Urinary bladder (tissue), 3 donors: ENCODE measurements at regions not wholly inside any gene's neighbourhood (a gene's known extent, or its start where the extent isn't known, plus 50 kb on each side); places are given as distances from the start of the nearest gene placed in this dataset.

Experiments used
- DNase-seq: peaks from one replicate; pipeline ENCODE4 v3.0.0-alpha.2; 2015; ENCODE audit errors: extremely low spot score
- H3K27ac ChIP-seq: one replicate; pipeline ENCODE4 v1.5.1; 2013; ENCODE audit warnings: low read depth, mild to moderate bottlenecking, moderate library complexity
- H3K36me3 ChIP-seq: one replicate; pipeline ENCODE4 v1.6.1; 2013; ENCODE audit warnings: mild to moderate bottlenecking, moderate library complexity; ENCODE audit not compliant: insufficient read depth
- H3K4me1 ChIP-seq: one replicate; pipeline ENCODE4 v1.6.1; 2013; ENCODE audit warnings: mild to moderate bottlenecking, moderate library complexity; ENCODE audit not compliant: insufficient read depth
- H3K4me3 ChIP-seq: one replicate; pipeline ENCODE4 v1.5.1; 2013; ENCODE audit warnings: low read depth, low read length
- WGBS: extraction: QIAGEN DNeasy Blood & Tissue Kit; methylation state at CpG from one replicate; pipeline ENCODE4 v1.1.7; 2013; 5-methylcytosine and 5-hydroxymethylcytosine counted together
- donor health status: healthy with polysubstance abuse.
- donor health status: healthy.

GRCh38 chr13:85655040-85655439, 144.2 kb downstream of the SLITRK6 start:
- Histone ChIP-seq H3K4me1 (no peaks in the 10 kb centered on the region), H3K27ac (no peak overlapping the region), H3K4me3 (no peak overlapping the region), H3K36me3 (no peaks in the 10 kb centered on the region)
- no peak for DNase-seq
- WGBS = 80% methylated on average over 1 of the region's 1 CpG

GRCh38 chr13:85654227-85654626, 145.0 kb downstream of the SLITRK6 start:
- Histone ChIP-seq H3K36me3 (no peaks in the 10 kb centered on the region), H3K4me3 (no peak overlapping the region), H3K27ac (no peak overlapping the region), H3K4me1 (no peaks in the 10 kb centered on the region)
- no peak for DNase-seq
- 22% methylated on average over 2 of the region's 2 CpGs for WGBS

- DNase-seq = no peak
- H3K36me3 ChIP-seq = no peaks in the 10 kb centered on the region
- H3K27ac ChIP-seq = no peak overlapping the region
- H3K4me1 ChIP-seq = no peaks in the 10 kb centered on the region
- H3K4me3 ChIP-seq = no peak overlapping the region
- 92% methylated on average over 3 of the region's 3 CpGs for WGBS
Measured at GRCh38 chr13:85653681-85654080, 145.5 kb downstream of the SLITRK6 start.

- 59% methylated on average over 1 of the region's 1 CpG for WGBS
- Histone ChIP-seq H3K4me3 (no peak overlapping the region), H3K36me3 (no peaks in the 10 kb centered on the region), H3K4me1 (no peaks in the 10 kb centered on the region), H3K27ac (no peak overlapping the region)
- no peak for DNase-seq
Measured at GRCh38 chr13:85652491-85652890, 146.7 kb downstream of the SLITRK6 start.

GRCh38 chr13:85651440-85651839, 147.8 kb downstream of the SLITRK6 start:
- 91% methylated on average over 4 of the region's 4 CpGs for WGBS

GRCh38 chr13:85650613-85651012, 148.6 kb downstream of the SLITRK6 start:
- no peak for DNase-seq
- WGBS = over 99% methylated on average over 2 of the region's 2 CpGs
- Histone ChIP-seq H3K36me3 (no peaks in the 10 kb centered on the region), H3K4me3 (no peak overlapping the region), H3K4me1 (no peaks in the 10 kb centered on the region), H3K27ac (no peak overlapping the region)

More at GRCh38 chr13:85651440-85651839, 147.8 kb downstream of the SLITRK6 start:
- H3K4me1 ChIP-seq = no peaks in the 10 kb centered on the region
- H3K27ac ChIP-seq = no peak overlapping the region
- no peak overlapping the region for H3K4me3 ChIP-seq
- DNase-seq = no peak
- no peaks in the 10 kb centered on the region for H3K36me3 ChIP-seq

GRCh38 chr13:85640727-85641126, 158.5 kb downstream of the SLITRK6 start:
- WGBS = 93% methylated on average over 3 of the region's 3 CpGs
- H3K4me1 ChIP-seq = no peaks in the 10 kb centered on the region
- no peak for DNase-seq
- H3K27ac ChIP-seq = no peak overlapping the region
- no peaks in the 10 kb centered on the region for H3K36me3 ChIP-seq
- no peak overlapping the region for H3K4me3 ChIP-seq

GRCh38 chr13:85638815-85639393, 160.3 kb downstream of the SLITRK6 start:
- Histone ChIP-seq H3K4me3 (no peak overlapping the region), H3K36me3 (no peaks in the 10 kb centered on the region), H3K4me1 (no peaks in the 10 kb centered on the region), H3K27ac (no peak overlapping the region)
- 89% methylated on average over 12 of the region's 12 CpGs for WGBS
- DNase-seq = no peak

- H3K36me3 ChIP-seq = no peaks in the 10 kb centered on the region
- WGBS = 97% methylated on average over 6 of the region's 6 CpGs
- no peak overlapping the region for H3K4me3 ChIP-seq
- no peak overlapping the region for H3K27ac ChIP-seq
- DNase-seq = no peak
- H3K4me1 ChIP-seq = no peaks in the 10 kb centered on the region
Measured at GRCh38 chr13:85638265-85638664, 161.0 kb downstream of the SLITRK6 start.

GRCh38 chr13:85632526-85633195, 166.6 kb downstream of the SLITRK6 start:
- no peaks in the 10 kb centered on the region for H3K4me1 ChIP-seq
- H3K27ac ChIP-seq = no peak overlapping the region
- no peak for DNase-seq
- no peaks in the 10 kb centered on the region for H3K36me3 ChIP-seq
- H3K4me3 ChIP-seq = no peak overlapping the region
- 29% methylated on average over 3 of the region's 3 CpGs for WGBS

GRCh38 chr13:85631801-85632200, 167.4 kb downstream of the SLITRK6 start:
- Histone ChIP-seq H3K4me3 (no peak overlapping the region), H3K4me1 (no peaks in the 10 kb centered on the region), H3K36me3 (no peaks in the 10 kb centered on the region), H3K27ac (no peak overlapping the region)
- no peak for DNase-seq
- 25% methylated on average over 4 of the region's 4 CpGs for WGBS

GRCh38 chr13:85626603-85627002, 172.6 kb downstream of the SLITRK6 start:
- H3K4me1 ChIP-seq = no peaks in the 10 kb centered on the region
- WGBS = 93% methylated on average over 4 of the region's 4 CpGs
- H3K36me3 ChIP-seq = no peaks in the 10 kb centered on the region
- no peak for DNase-seq
- H3K27ac ChIP-seq = no peak overlapping the region
- no peak overlapping the region for H3K4me3 ChIP-seq

- no peak for DNase-seq
- H3K36me3 ChIP-seq = no peaks in the 10 kb centered on the region
- H3K27ac ChIP-seq = no peak overlapping the region
- no peaks in the 10 kb centered on the region for H3K4me1 ChIP-seq
- no peak overlapping the region for H3K4me3 ChIP-seq
- WGBS = 93% methylated on average over 2 of the region's 2 CpGs
Measured at GRCh38 chr13:85619321-85619720, 179.9 kb downstream of the SLITRK6 start.

- 71% methylated on average over 5 of the region's 5 CpGs for WGBS
- Histone ChIP-seq H3K4me1 (no peaks in the 10 kb centered on the region), H3K27ac (no peak overlapping the region), H3K36me3 (no peaks in the 10 kb centered on the region), H3K4me3 (no peak overlapping the region)
- DNase-seq = no peak
Measured at GRCh38 chr13:85618521-85618920, 180.7 kb downstream of the SLITRK6 start.
